ENCODE measurements at regions not wholly inside any gene's neighbourhood (a gene's known extent, or its start where the extent isn't known, plus 50 kb on each side); places are given as distances from the start of the nearest gene placed in this dataset.

DNA sequence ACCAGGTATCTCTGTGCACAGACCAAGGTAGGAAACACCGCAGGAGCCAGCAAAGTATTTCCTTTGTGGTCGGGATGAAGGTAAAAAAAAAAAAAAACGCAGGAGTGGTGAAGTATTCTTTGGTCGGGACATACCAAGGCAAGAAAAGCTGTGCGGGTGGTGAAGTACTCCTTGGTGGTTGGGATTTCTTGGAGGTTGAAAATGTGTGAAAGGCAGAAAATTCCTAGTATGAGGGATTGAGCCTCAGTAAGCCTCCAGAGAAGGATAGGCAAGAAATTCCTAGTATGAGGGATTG lies 802.6 kb downstream of the PLA2G4A start:
- TF ChIP-seq EZH2 (IDR thresholded peaks at IDR 0.05; ENCODE audit: insufficient read depth, poor library complexity, severe bottlenecking), result no peak
- no peak for TF ChIP-seq EZH2phosphoT487 (IDR thresholded peaks at IDR 0.05; ENCODE audit: insufficient read depth, low read depth)
